SH-SY5Y (cell line): ENCODE measurements at regions not wholly inside any gene's neighbourhood (a gene's known extent, or its start where the extent isn't known, plus 50 kb on each side); places are given as distances from the start of the nearest gene placed in this dataset.

Experiments
- GATA2 ChIP-seq: IDR thresholded peaks from 2 replicates; pipeline ENCODE4 v1.6.1; 2011; ENCODE audit warnings: mild to moderate bottlenecking, low read depth, low read length
- GATA3 ChIP-seq: IDR thresholded peaks from 2 replicates; pipeline ENCODE4 v1.6.1; 2011; ENCODE audit warnings: low read depth, mild to moderate bottlenecking, low read length, moderate library complexity

DNA sequence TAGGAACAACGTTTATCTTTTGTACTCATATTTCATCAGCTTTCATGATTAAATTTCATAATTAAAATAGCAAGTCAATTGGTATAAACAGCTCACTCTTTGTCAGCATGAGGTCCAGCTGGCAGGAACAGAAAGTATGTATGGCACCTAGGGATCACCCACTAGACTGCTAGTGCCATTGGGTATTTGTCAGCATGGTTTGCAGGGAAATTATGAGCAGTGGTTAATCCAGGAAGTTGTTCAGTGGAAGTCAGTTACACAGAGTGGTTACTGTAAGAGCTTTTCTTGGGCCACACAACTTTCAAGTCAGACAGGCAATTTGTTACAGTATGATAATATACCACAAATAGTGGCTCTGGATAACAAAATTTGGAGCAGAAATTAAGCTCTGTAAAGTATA, 340.3 kb upstream of the RGS6 start:
- TF ChIP-seq GATA2 (no peak), GATA3 (no peak)
